Stimulated activated CD4-positive, alpha-beta T cell treated with anti-CD3 and anti-CD28 coated beads, TNF-alpha, amount 100 ng/mL, for 24 hours (primary cell): ENCODE measurements at regions not wholly inside any gene's neighbourhood (a gene's known extent, or its start where the extent isn't known, plus 50 kb on each side); places are given as distances from the start of the nearest gene placed in this dataset.
"Not testable (repeated sequence)": the region's sequence is repeated elsewhere in the genome, so short reads cannot be mapped to it uniquely, and the experiment has no call there.

Source experiments
- DNase-seq, 3 experiments: peaks; one replicate each; pipeline ENCODE4 v3.0.0-alpha.2; 2020; ENCODE audit warnings: low read depth in 3 of 3

GRCh38 chr1:101123904-101124303 lies 98.3 kb upstream of the DPH5 start:
- DNase-seq: not testable (repeated sequence)

- no peak for DNase-seq
These were observed 97.0 kb upstream of the DPH5 start for GRCh38 chr1:101122452-101123166.

- DNase-seq: no peak
These were observed 96.4 kb upstream of the DPH5 start for GRCh38 chr1:101121975-101122374.

GRCh38 chr1:101121504-101121903 lies 95.9 kb upstream of the DPH5 start:
- DNase-seq: no peak

GRCh38 chr1:101120868-101121267 lies 95.3 kb upstream of the DPH5 start:
- no peak for DNase-seq

- no peak for DNase-seq
These were observed 93.7 kb upstream of the DPH5 start for GRCh38 chr1:101119289-101119688.

- no peak for DNase-seq
These were observed 90.4 kb upstream of the DPH5 start for GRCh38 chr1:101116006-101116405.

- no peak for DNase-seq
These were observed 89.5 kb upstream of the DPH5 start for GRCh38 chr1:101115112-101115511.

GRCh38 chr1:101114128-101114527 lies 88.5 kb upstream of the DPH5 start:
- not testable (repeated sequence) for DNase-seq

- DNase-seq: peak in 2 of 3 experiments; percentile 40
These were observed 86.6 kb upstream of the DPH5 start for GRCh38 chr1:101112051-101112780.

GRCh38 chr1:101111461-101111860 lies 85.9 kb upstream of the DPH5 start:
- no peak for DNase-seq

GRCh38 chr1:101109791-101110190 lies 84.2 kb upstream of the DPH5 start:
- DNase-seq: no peak

- no peak for DNase-seq
These were observed 82.5 kb upstream of the DPH5 start for GRCh38 chr1:101108111-101108500.

- no peak for DNase-seq
These were observed 82.0 kb upstream of the DPH5 start for GRCh38 chr1:101107496-101108110.

- DNase-seq: no peak
These were observed 80.3 kb upstream of the DPH5 start for GRCh38 chr1:101105877-101106276.

GRCh38 chr1:101102426-101103156 lies 77.0 kb upstream of the DPH5 start:
- DNase-seq: no peak

- DNase-seq: no peak
These were observed 75.8 kb upstream of the DPH5 start for GRCh38 chr1:101101360-101101759.

- DNase-seq: no peak
These were observed 75.1 kb upstream of the DPH5 start for GRCh38 chr1:101100674-101101073.

- DNase-seq: no peak
These were observed 73.3 kb upstream of the DPH5 start for GRCh38 chr1:101098907-101099306.

- DNase-seq: no peak
These were observed 72.7 kb upstream of the DPH5 start for GRCh38 chr1:101098327-101098726.

- DNase-seq: no peak
These were observed 64.2 kb upstream of the DPH5 start for GRCh38 chr1:101089613-101090338.

- no peak for DNase-seq
These were observed 62.8 kb upstream of the DPH5 start for GRCh38 chr1:101088431-101088830.
